Kidney (tissue), 13 donors: ENCODE measurements at regions not wholly inside any gene's neighbourhood (a gene's known extent, or its start where the extent isn't known, plus 50 kb on each side); places are given as distances from the start of the nearest gene placed in this dataset.

Experiments
- DNase-seq, 5 donors: peaks; one replicate each; pipeline ENCODE4 v3.0.0-alpha.2; 2013 to 2020
- FAIRE-seq: peaks from 2 replicates; lab custom pipeline; 2012; peaks lifted over from hg19 to GRCh38; lab: Jason Lieb, UNC
- H3K27ac ChIP-seq, 2 donors: one replicate each; pipeline ENCODE4 v1.7.0; 2013; ENCODE audit warnings: low read depth in 2 of 2, low read length in 2 of 2, inconsistent platforms in 1 of 2
- H3K27me3 ChIP-seq: one replicate; pipeline ENCODE4 v1.7.1; 2013; ENCODE audit warnings: low read length, inconsistent platforms; ENCODE audit not compliant: control insufficient read depth, insufficient read depth
- H3K36me3 ChIP-seq, 3 donors: one replicate each; pipeline versions ENCODE4 v1.7.0 to v1.7.1; 2013; ENCODE audit warnings: low read length in 3 of 3, control low read depth in 1 of 3, inconsistent platforms in 1 of 3; ENCODE audit not compliant: insufficient read depth in 3 of 3, control insufficient read depth in 2 of 3
- H3K4me1 ChIP-seq, 3 donors: one replicate each; pipeline versions ENCODE4 v1.7.0 to v1.7.1; 2013; ENCODE audit warnings: low read length in 3 of 3, inconsistent platforms in 1 of 3, low read depth in 1 of 3; ENCODE audit not compliant: control insufficient read depth in 2 of 3, insufficient read depth in 2 of 3
- H3K4me3 ChIP-seq, 3 donors: one replicate each; pipeline versions ENCODE4 v1.7.0 to v1.8.1; 2013; ENCODE audit warnings: low read length in 3 of 3, control low read depth in 1 of 3, inconsistent platforms in 1 of 3
- H3K9ac ChIP-seq, 3 donors: one replicate each; pipeline versions ENCODE4 v1.7.0 to v1.7.1; 2013; ENCODE audit warnings: low read length in 3 of 3, control low read depth in 1 of 3, inconsistent platforms in 1 of 3
- H3K9me3 ChIP-seq, 3 donors: one replicate each; pipeline versions ENCODE4 v1.7.0 to v1.7.1; 2013; ENCODE audit warnings: low read length in 3 of 3, control low read depth in 1 of 3, inconsistent platforms in 1 of 3; ENCODE audit not compliant: control insufficient read depth in 2 of 3, insufficient read depth in 1 of 3
- intact Hi-C: fragments of 100-400 bp; cut with DNase I; formaldehyde crosslinking; loops from one replicate; pipeline ENCODE4 v1.11.1; 2022
- TF ChIP-seq, protein P1 (sequence below): IDR thresholded peaks from 3 replicates; pipeline ENCODE4 v1.5.1; 2012; ENCODE audit warnings: mild to moderate bottlenecking, moderate library complexity, borderline replicate concordance; ENCODE audit not compliant: insufficient read depth; ENCODE audit errors: extremely low read depth
- donor health status: control.
- donor health status: control.
- donor health status: control.
- donor health status: control.
- donor health status: control.
- donor health status: DM: yes; HTN: yes; CAD: no.
- donor health status: Normal renal cell carcinoma (clear cell type).

DNA sequence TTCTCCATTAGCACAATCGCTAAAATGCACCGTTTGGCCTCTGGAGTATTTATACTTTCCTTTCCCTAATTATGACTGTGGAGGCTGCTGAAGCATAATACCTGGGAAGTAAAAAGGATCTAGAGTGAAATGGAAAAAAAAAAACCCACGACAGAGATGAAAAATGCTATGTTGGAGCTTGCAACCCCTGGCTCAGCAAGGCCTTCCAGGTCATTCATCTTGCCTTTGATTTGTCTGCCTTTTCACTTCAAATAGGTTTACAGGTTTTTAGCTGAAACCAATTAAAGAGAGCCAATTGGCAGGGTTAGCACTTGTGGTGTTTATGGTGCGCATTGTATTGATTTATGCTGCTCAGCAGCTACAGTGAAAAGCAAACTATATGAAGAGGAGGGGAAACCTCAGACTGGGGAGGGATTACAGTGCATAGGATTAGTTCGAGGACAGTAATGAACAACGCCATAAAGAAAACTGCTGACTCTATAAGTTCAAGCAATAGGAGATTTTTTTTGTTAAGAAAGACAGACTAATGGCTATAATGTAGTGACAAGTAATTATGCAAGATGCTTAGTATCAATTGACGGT is 347.9 kb downstream of the MEIS1 start:
- no peak for FAIRE-seq

DNA sequence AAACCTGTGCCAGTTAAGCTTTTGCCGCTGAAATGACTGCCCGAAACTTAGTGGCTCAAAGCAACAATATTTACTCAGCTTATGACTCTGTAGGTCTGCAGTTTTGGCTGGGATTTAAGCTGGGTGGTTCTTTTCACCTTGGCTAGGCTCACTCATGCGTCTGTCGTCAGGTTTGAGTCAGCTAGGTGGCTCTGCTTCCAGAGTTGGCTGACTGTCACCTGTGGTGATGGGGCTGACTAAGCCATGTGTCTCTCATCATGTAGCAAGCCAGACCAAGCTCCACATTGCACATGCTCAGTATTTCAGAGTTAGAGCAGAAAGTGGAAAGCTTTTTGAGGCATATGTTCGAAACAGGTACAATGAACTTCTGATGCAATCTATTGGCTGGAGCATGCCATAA is 354.8 kb downstream of the MEIS1 start:
- FAIRE-seq (no peak), DNase-seq (no peak)
- TF ChIP-seq, protein P1, sequence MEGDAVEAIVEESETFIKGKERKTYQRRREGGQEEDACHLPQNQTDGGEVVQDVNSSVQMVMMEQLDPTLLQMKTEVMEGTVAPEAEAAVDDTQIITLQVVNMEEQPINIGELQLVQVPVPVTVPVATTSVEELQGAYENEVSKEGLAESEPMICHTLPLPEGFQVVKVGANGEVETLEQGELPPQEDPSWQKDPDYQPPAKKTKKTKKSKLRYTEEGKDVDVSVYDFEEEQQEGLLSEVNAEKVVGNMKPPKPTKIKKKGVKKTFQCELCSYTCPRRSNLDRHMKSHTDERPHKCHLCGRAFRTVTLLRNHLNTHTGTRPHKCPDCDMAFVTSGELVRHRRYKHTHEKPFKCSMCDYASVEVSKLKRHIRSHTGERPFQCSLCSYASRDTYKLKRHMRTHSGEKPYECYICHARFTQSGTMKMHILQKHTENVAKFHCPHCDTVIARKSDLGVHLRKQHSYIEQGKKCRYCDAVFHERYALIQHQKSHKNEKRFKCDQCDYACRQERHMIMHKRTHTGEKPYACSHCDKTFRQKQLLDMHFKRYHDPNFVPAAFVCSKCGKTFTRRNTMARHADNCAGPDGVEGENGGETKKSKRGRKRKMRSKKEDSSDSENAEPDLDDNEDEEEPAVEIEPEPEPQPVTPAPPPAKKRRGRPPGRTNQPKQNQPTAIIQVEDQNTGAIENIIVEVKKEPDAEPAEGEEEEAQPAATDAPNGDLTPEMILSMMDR: no peak
- H3K27me3 ChIP-seq: no peaks in the 10 kb centered on the region
- H3K27ac ChIP-seq: no peak overlapping the region
- H3K4me1 ChIP-seq: no peaks in the 10 kb centered on the region
- H3K36me3 ChIP-seq: no peaks in the 10 kb centered on the region
- intact Hi-C loops: no loop called here
- H3K4me3 ChIP-seq: no peak overlapping the region
- no peaks in the 10 kb centered on the region for H3K9me3 ChIP-seq
- H3K9ac ChIP-seq: no peak overlapping the region

More for the DNA sequence above, 347.9 kb downstream of the MEIS1 start:
- DNase-seq: no peak
- Histone ChIP-seq H3K4me3 (no peak overlapping the region), H3K9me3 (no peaks in the 10 kb centered on the region), H3K36me3 (no peaks in the 10 kb centered on the region), H3K4me1 (no peaks in the 10 kb centered on the region), H3K27me3 (no peaks in the 10 kb centered on the region), H3K9ac (no peak overlapping the region), H3K27ac (no peak overlapping the region)
- TF ChIP-seq, protein P1: no peak
- intact Hi-C loops: no loop called here

DNA sequence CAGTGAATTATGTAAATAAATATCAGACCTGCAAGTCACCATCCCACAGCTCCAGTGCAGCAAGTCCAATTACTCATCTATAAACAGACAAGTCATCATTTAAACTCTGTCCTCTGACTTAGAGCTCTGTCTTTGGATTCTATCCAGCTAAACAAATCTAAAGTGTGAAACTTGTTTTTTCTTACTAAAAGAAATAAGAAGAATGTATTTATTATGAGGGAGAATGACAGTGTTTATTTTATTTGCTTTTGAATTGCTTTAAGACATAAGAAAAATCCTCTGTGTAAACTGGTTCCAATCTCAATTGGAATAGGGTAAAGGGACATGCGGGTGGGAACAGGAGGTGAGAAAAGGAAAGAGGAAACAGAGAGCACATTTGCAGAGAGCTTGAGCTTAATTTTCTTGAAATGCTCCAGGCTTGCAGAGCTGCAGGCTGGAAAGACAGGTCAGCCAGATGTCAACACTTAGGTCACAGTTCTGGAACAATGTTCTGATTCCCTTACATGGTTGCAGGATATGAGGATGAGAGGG is 355.8 kb downstream of the MEIS1 start:
- DNase-seq (peak in 1 of 5 donors; percentile 47), FAIRE-seq (no peak)

More for the DNA sequence above, 355.8 kb downstream of the MEIS1 start:
- Histone ChIP-seq H3K4me1 (no peaks in the 10 kb centered on the region), H3K9me3 (no peaks in the 10 kb centered on the region), H3K27ac (no peak overlapping the region), H3K36me3 (no peaks in the 10 kb centered on the region), H3K4me3 (no peak overlapping the region), H3K9ac (no peak overlapping the region), H3K27me3 (no peaks in the 10 kb centered on the region)
- intact Hi-C loops: no loop called here
- TF ChIP-seq, protein P1: no peak
